Keratinocyte (primary cell): ENCODE measurements at regions not wholly inside any gene's neighbourhood (a gene's known extent, or its start where the extent isn't known, plus 50 kb on each side); places are given as distances from the start of the nearest gene placed in this dataset.

Experiments used
- DNase-seq: peaks from one replicate; pipeline ENCODE4 v3.0.0-alpha.2; 2011; ENCODE audit warnings: low read depth, missing footprints, low spot score
- FAIRE-seq: peaks from 2 replicates; lab custom pipeline; 2011; peaks lifted over from hg19 to GRCh38; lab: Jason Lieb, UNC
- H2AFZ ChIP-seq: 2 replicates; pipeline ENCODE4 v1.6.0; 2012; ENCODE audit warnings: low read length, control low read depth, inconsistent platforms; ENCODE audit not compliant: control insufficient read depth
- H3K27ac ChIP-seq: 2 replicates; pipeline ENCODE4 v1.5.1; 2011; ENCODE audit warnings: low read length; ENCODE audit not compliant: control insufficient read depth, insufficient read depth
- H3K27me3 ChIP-seq: 3 replicates; pipeline ENCODE4 v1.6.0; 2011; ENCODE audit warnings: low read length; ENCODE audit not compliant: control insufficient read depth, insufficient read depth; ENCODE audit errors: extremely low read depth
- H3K36me3 ChIP-seq, 2 experiments: 2 replicates in 1 of 2; 3 replicates in 1 of 2; pipeline ENCODE4 v1.5.1; 2011; ENCODE audit warnings: low read length in 2 of 2, mild to moderate bottlenecking in 1 of 2; ENCODE audit not compliant: control insufficient read depth in 2 of 2, insufficient read depth in 2 of 2; ENCODE audit errors: extremely low read depth in 1 of 2
- H3K4me1 ChIP-seq: 3 replicates; pipeline ENCODE4 v1.5.1; 2011; ENCODE audit warnings: low read length; ENCODE audit not compliant: control insufficient read depth, insufficient read depth; ENCODE audit errors: extremely low read depth
- H3K4me2 ChIP-seq: 3 replicates; pipeline ENCODE4 v1.6.0; 2011; ENCODE audit warnings: low read depth, low read length; ENCODE audit not compliant: control insufficient read depth, insufficient read depth; ENCODE audit errors: extremely low read depth
- H3K4me3 ChIP-seq, 3 experiments: fragments of 200-600 bp in 1 of 3; sonication (generic) in 1 of 3; 2 replicates in 2 of 3; 3 replicates in 1 of 3; pipeline ENCODE4 v1.5.1; 2011 to 2016; ENCODE audit warnings: low read length in 3 of 3, mild to moderate bottlenecking in 3 of 3, control low read depth in 2 of 3, inconsistent platforms in 1 of 3, low read depth in 1 of 3, mixed read lengths in 1 of 3, mixed run types in 1 of 3, moderate library complexity in 1 of 3; ENCODE audit not compliant: control insufficient read depth in 2 of 3, insufficient read depth in 2 of 3; ENCODE audit errors: extremely low read depth in 1 of 3
- H3K79me2 ChIP-seq: 2 replicates; pipeline ENCODE4 v1.6.0; 2012; ENCODE audit warnings: low read length; ENCODE audit not compliant: control insufficient read depth, insufficient read depth
- H3K9ac ChIP-seq: 3 replicates; pipeline ENCODE4 v1.6.0; 2011; ENCODE audit warnings: low read length; ENCODE audit not compliant: control insufficient read depth, insufficient read depth; ENCODE audit errors: extremely low read depth
- H3K9me1 ChIP-seq: 3 replicates; pipeline ENCODE4 v1.6.0; 2011; ENCODE audit warnings: low read length; ENCODE audit not compliant: control insufficient read depth, insufficient read depth; ENCODE audit errors: extremely low read depth
- H3K9me3 ChIP-seq: 2 replicates; pipeline ENCODE4 v1.5.1; 2012; ENCODE audit warnings: low read depth, low read length; ENCODE audit not compliant: control insufficient read depth
- H4K20me1 ChIP-seq: 3 replicates; pipeline ENCODE4 v1.6.0; 2011; ENCODE audit warnings: low read length; ENCODE audit not compliant: control insufficient read depth, insufficient read depth; ENCODE audit errors: extremely low read depth
- CTCF ChIP-seq, 3 experiments: IDR thresholded peaks in 1 of 3; conservative IDR thresholded peaks in 1 of 3; optimal IDR thresholded peaks in 1 of 3; 2 replicates in 2 of 3; 3 replicates in 1 of 3; pipeline versions ENCODE3 to v1.5.1; 2011; ENCODE audit warnings: low read length in 3 of 3, mild to moderate bottlenecking in 3 of 3, moderate library complexity in 2 of 3, control low read depth in 1 of 3, inconsistent platforms in 1 of 3; ENCODE audit not compliant: insufficient read depth in 2 of 3; ENCODE audit errors: extremely low read depth in 1 of 3
- EZH2 ChIP-seq: IDR thresholded peaks from one replicate; pipeline ENCODE4 v1.6.1; 2012; ENCODE audit warnings: inconsistent platforms, mild to moderate bottlenecking, low read length, moderate library complexity
- dilution Hi-C: fragments of 300-500 bp; cut with MboI; formaldehyde crosslinking; loops from one replicate; pipeline ENCODE4 v1.7.0; 2020; ENCODE audit warnings: low sequenced_read_pairs; ENCODE audit not compliant: extremely low pct_ligation_motif_present

DNA sequence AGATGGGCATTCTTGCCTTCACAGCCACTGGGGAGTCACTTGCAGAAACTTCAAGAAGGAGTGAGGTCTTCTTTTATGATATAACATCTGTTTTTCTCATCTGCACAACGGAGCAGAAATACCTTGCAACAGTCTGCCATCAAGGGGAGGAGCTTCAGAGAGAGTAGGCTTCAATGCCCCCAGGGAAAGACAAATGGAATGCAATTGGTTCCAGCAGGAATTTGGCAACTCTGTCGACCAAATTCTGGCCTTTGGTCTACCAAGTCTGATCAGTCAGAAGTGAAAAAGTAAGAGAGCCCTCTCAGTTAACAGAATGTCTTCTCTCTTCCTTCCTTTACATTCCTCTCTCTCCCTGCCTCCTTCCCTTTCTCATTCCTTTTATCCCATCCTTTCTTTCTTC, 229.3 kb downstream of the IDS start:
- H3K4me3 ChIP-seq, result no peak overlapping the region
- no peaks in the 10 kb centered on the region for H3K27me3 ChIP-seq
- no peak overlapping the region for H3K9ac ChIP-seq
- FAIRE-seq (no peak), DNase-seq (no peak)
- no peaks in the 10 kb centered on the region for H3K4me1 ChIP-seq
- no peaks in the 10 kb centered on the region for H4K20me1 ChIP-seq
- peaks cover 2% of the 10 kb centered on the region for H3K9me3 ChIP-seq
- no peak overlapping the region for H2AFZ ChIP-seq
- dilution Hi-C loops, result no loop called here
- no peak overlapping the region for H3K27ac ChIP-seq
- H3K36me3 ChIP-seq, result no peaks in the 10 kb centered on the region
- TF ChIP-seq CTCF (optimal IDR thresholded peaks at IDR 0.05 in 1 of 3, IDR thresholded peaks at IDR 0.05 in 1 of 3, conservative IDR thresholded peaks at IDR 0.05 in 1 of 3; ENCODE audit: extremely low read depth in 1 of 3, insufficient read depth in 2 of 3, low read length in 3 of 3) (no peak), EZH2 (no peak)
- H3K79me2 ChIP-seq, result no peaks in the 10 kb centered on the region
- H3K4me2 ChIP-seq, result no peak overlapping the region
- H3K9me1 ChIP-seq, result no peaks in the 10 kb centered on the region

DNA sequence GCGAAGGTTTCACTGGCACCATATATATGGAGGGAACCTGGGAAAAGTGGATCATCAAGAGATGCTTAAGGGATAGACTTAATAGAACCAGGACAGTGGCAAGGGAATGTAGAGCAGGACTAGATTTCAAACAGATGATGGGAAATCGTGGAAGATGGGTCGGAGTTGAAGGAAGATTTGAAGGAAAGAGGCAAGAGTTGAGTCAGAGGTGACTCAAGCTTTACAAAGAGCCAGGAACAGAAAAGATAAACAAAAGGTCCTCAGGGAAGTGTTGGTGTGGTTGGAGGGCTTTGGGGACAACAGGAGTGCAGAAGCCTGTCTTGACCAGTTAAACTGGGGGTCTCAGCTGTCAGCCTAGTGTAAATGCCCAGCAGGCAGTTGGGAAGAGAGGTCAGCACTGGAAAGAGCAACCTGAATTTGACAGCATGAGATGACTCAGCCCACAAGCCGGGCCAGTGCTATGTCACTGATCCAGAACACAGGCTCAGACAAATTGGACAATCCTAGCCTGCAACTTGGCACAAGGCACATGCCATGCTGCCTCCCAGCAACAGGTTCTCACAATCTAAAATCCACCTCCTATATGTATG, 230.5 kb downstream of the IDS start:
- H3K27me3 ChIP-seq, result no peaks in the 10 kb centered on the region
- no peaks in the 10 kb centered on the region for H3K4me1 ChIP-seq
- H3K79me2 ChIP-seq, result no peaks in the 10 kb centered on the region
- no peak overlapping the region for H3K4me3 ChIP-seq
- no peak overlapping the region for H3K9ac ChIP-seq
- FAIRE-seq, result no peak
- peaks cover 2% of the 10 kb centered on the region for H3K9me3 ChIP-seq
- DNase-seq, result no peak
- H3K27ac ChIP-seq, result no peak overlapping the region
- TF ChIP-seq EZH2, result no peak
- TF ChIP-seq CTCF (optimal IDR thresholded peaks at IDR 0.05 in 1 of 3, IDR thresholded peaks at IDR 0.05 in 1 of 3, conservative IDR thresholded peaks at IDR 0.05 in 1 of 3; ENCODE audit: extremely low read depth in 1 of 3, insufficient read depth in 2 of 3, low read length in 3 of 3), result no peak
- no peaks in the 10 kb centered on the region for H3K9me1 ChIP-seq
- H4K20me1 ChIP-seq, result no peaks in the 10 kb centered on the region
- dilution Hi-C loops, result no loop called here
- H3K4me2 ChIP-seq, result no peak overlapping the region
- no peaks in the 10 kb centered on the region for H3K36me3 ChIP-seq
- no peak overlapping the region for H2AFZ ChIP-seq
